T-cell (primary cell): ENCODE measurements at regions not wholly inside any gene's neighbourhood (a gene's known extent, or its start where the extent isn't known, plus 50 kb on each side); places are given as distances from the start of the nearest gene placed in this dataset.

ENCODE experiments used
- ATAC-seq, 4 experiments: fragments of 200-7000 bp in 3 of 4; fragments of 150-1000 bp in 1 of 4; cut with Tn5 transposase; replicated peaks in 1 of 4; 1 replicate in 3 of 4; 2 replicates in 1 of 4; pipeline ENCODE4 v1.10.0; 2021; ENCODE audit warnings: moderate library complexity in 3 of 4, mild to moderate bottlenecking in 2 of 4, moderate number of reproducible peaks in 1 of 4
- CTCF ChIA-PET, 2 donors: fragments of 300-600 bp; sonication (Branson Sonifier 250); formaldehyde crosslinking; loops; one replicate each; lab custom pipeline; 2022; ENCODE audit warnings: antibody characterized with exemption in 2 of 2; lab: Charles Lee
- POLR2A ChIA-PET, 2 donors: fragments of 300-600 bp; sonication (Branson Sonifier 250); formaldehyde crosslinking; loops; one replicate each; lab custom pipeline; 2022; ENCODE audit warnings: antibody characterized with exemption in 2 of 2; lab: Charles Lee
- DNase-seq, 35 experiments: peaks; one replicate each; pipeline versions ENCODE4 v3.0.0 to v3.0.0-alpha.2; 2013 to 2023
- H3K27ac ChIP-seq: one replicate; pipeline ENCODE4 v1.5.1; 2013; ENCODE audit warnings: low read length
- H3K27me3 ChIP-seq, 2 experiments: replicated peaks in 1 of 2; 1 replicate in 1 of 2; 2 replicates in 1 of 2; pipeline versions ENCODE4 v1.6.1 to v1.7.0; 2013; ENCODE audit warnings: low read length in 1 of 2, mixed read lengths in 1 of 2; ENCODE audit not compliant: control insufficient read depth in 2 of 2, insufficient read depth in 2 of 2; ENCODE audit errors: extremely low read depth in 1 of 2
- H3K36me3 ChIP-seq, 2 donors: 1 replicate in 1 of 2; 2 replicates in 1 of 2; pipeline versions ENCODE4 v1.6.1 to v1.7.0; 2013; ENCODE audit warnings: low read length in 1 of 2; ENCODE audit not compliant: control insufficient read depth in 2 of 2, insufficient read depth in 1 of 2; ENCODE audit errors: extremely low read depth in 1 of 2
- H3K4me1 ChIP-seq, 2 experiments: 1 replicate in 1 of 2; 2 replicates in 1 of 2; pipeline versions ENCODE4 v1.6.1 to v1.7.0; 2013; ENCODE audit warnings: low read length in 2 of 2, mixed read lengths in 1 of 2; ENCODE audit not compliant: insufficient read depth in 2 of 2, control insufficient read depth in 1 of 2; ENCODE audit errors: extremely low read depth in 1 of 2
- H3K4me3 ChIP-seq, 2 donors: 1 replicate in 1 of 2; 2 replicates in 1 of 2; pipeline versions ENCODE4 v1.5.1 to v1.7.0; 2013; ENCODE audit warnings: mild to moderate bottlenecking in 2 of 2, low read length in 1 of 2, moderate library complexity in 1 of 2; ENCODE audit not compliant: control insufficient read depth in 1 of 2; ENCODE audit errors: extremely low read depth in 1 of 2
- H3K9me3 ChIP-seq: 2 replicates; pipeline ENCODE4 v1.7.0; 2013
- H3K27ac Mint-ChIP-seq, 2 donors: one replicate each; pipeline ENCODE4 v1.8.0; 2020 to 2021; ENCODE audit warnings: mild to moderate bottlenecking in 2 of 2, mixed read lengths in 2 of 2
- H3K27me3 Mint-ChIP-seq, 2 donors: one replicate each; pipeline ENCODE4 v1.8.0; 2021 to 2022; ENCODE audit warnings: mixed read lengths in 2 of 2
- H3K36me3 Mint-ChIP-seq: one replicate; pipeline ENCODE4 v1.8.0; 2021; ENCODE audit warnings: mixed read lengths
- H3K4me1 Mint-ChIP-seq, 3 donors: one replicate each; pipeline ENCODE4 v1.8.0; 2020 to 2022; ENCODE audit warnings: mixed read lengths in 3 of 3, mild to moderate bottlenecking in 1 of 3
- H3K4me3 Mint-ChIP-seq, 3 donors: one replicate each; pipeline ENCODE4 v1.8.0; 2020 to 2022; ENCODE audit warnings: mild to moderate bottlenecking in 3 of 3, mixed read lengths in 3 of 3, moderate library complexity in 3 of 3
- H3K9me3 Mint-ChIP-seq, 3 donors: one replicate each; pipeline ENCODE4 v1.8.0; 2020 to 2022; ENCODE audit warnings: mixed read lengths in 3 of 3
- WGBS: methylation state at CpG from one replicate; pipeline ENCODE4 v1.1.5; 2013; ENCODE audit warnings: missing lambda C conversion rate; ENCODE audit not compliant: insufficient coverage; 5-methylcytosine and 5-hydroxymethylcytosine counted together

DNA sequence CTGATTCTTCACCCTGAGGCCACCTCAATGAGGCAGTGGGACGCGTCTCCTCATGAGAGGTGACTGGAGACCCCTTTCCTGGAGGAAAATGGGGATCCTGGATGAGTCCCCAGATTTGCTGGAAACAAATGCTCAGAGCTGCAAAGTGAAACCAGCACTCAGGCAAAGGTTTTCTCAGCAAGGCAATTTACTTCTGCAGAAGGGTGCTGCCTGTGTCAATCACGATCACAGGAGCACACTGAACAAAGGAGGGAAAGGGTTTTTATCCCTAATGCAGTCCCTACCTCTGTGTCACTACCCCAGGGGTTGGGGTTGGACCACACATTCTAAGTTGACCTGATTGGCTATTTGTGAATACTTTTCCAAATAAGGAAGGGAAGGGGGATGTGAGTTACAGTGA lies 69.9 kb upstream of the CDK20 start:
- ATAC-seq (no peak), DNase-seq (no peak)
- peaks cover 4% of the 10 kb centered on the region for H3K9me3 ChIP-seq
- no peaks in the 10 kb centered on the region for H3K36me3 Mint-ChIP-seq
- H3K27me3 ChIP-seq, result peaks cover 0 to 10% of the 10 kb centered on the region in 2 experiments
- H3K27ac ChIP-seq, result no peak overlapping the region
- POLR2A ChIA-PET, result no interaction called here
- H3K4me1 Mint-ChIP-seq, result peaks cover 0 to 1% (median 0%) of the 10 kb centered on the region in 3 donors
- no peak overlapping the region for H3K4me3 Mint-ChIP-seq
- H3K9me3 Mint-ChIP-seq, result peaks cover 9 to 19% (median 12%) of the 10 kb centered on the region in 3 donors
- CTCF ChIA-PET, result no interaction called here
- no peaks in the 10 kb centered on the region for H3K36me3 ChIP-seq
- WGBS, result 100% methylated on average over 2 of the region's 3 CpGs
- H3K4me1 ChIP-seq, result no peaks in the 10 kb centered on the region
- peaks cover 4 to 20% of the 10 kb centered on the region in 2 donors for H3K27me3 Mint-ChIP-seq
- no peak overlapping the region for H3K4me3 ChIP-seq
- H3K27ac Mint-ChIP-seq, result no peak overlapping the region

DNA sequence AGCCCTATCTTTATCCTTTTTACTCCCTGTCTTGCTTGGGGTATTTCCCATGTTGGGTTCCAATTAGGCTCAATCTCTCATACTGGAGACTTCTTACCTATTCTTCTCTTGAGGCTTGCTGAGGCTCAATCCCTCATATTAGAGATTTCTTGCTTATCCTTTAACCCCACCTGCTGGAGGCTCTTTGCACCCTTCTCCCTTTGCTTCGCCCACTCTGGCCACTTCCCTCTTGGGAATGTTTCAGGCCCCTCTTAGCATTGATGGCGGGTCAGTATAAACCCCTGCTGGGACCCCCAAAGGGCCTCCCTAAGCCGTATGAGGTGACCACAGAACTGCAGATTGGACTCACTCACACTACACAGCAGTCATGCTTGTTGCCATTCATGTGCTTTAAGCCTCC lies 69.3 kb upstream of the CDK20 start:
- no peak for ATAC-seq
- Histone ChIP-seq H3K4me3 (no peak overlapping the region), H3K27ac (no peak overlapping the region), H3K27me3 (peaks cover 0 to 10% of the 10 kb centered on the region in 2 experiments), H3K4me1 (no peaks in the 10 kb centered on the region), H3K9me3 (peaks cover 4% of the 10 kb centered on the region), H3K36me3 (no peaks in the 10 kb centered on the region)
- H3K4me1 Mint-ChIP-seq, result no peaks in the 10 kb centered on the region
- no peak overlapping the region for H3K4me3 Mint-ChIP-seq
- H3K36me3 Mint-ChIP-seq, result no peaks in the 10 kb centered on the region
- ChIA-PET POLR2A (no interaction called here), CTCF (no interaction called here)
- H3K9me3 Mint-ChIP-seq, result peaks cover 9 to 24% (median 12%) of the 10 kb centered on the region in 3 donors
- no peak for DNase-seq
- no peak overlapping the region for H3K27ac Mint-ChIP-seq
- WGBS, result 80% methylated on average over 3 of the region's 3 CpGs
- peaks cover 4 to 20% of the 10 kb centered on the region in 2 donors for H3K27me3 Mint-ChIP-seq

DNA sequence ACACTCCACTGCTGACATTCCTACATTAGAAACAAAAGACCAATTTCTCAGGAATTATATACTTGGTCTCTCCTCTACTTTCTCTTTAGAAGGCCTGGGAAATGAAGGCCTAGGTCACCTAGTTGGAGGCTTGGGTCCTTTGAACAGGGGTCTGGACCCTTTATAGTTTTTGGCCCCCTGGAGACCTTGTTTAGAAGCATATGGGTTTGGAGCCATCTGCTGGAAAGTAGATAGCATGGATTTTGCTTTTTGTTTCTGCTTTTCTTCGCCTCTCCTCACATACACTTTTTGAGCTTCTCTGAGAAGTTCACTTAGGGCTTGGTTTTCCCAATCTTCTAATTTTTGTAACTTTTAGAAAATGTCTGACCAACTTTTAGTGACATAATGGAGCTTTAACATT lies 67.1 kb upstream of the CDK20 start:
- DNase-seq, result no peak
- ChIA-PET CTCF (no interaction called here), POLR2A (no interaction called here)
- Mint-ChIP-seq H3K4me3 (no peak overlapping the region), H3K27me3 (peaks cover 4 to 15% of the 10 kb centered on the region in 2 donors), H3K27ac (no peak overlapping the region), H3K9me3 (peaks cover 16 to 39% (median 18%) of the 10 kb centered on the region in 3 donors), H3K4me1 (no peaks in the 10 kb centered on the region), H3K36me3 (no peaks in the 10 kb centered on the region)
- H3K27me3 ChIP-seq, result peaks cover 0 to 12% of the 10 kb centered on the region in 2 experiments
- H3K36me3 ChIP-seq, result no peaks in the 10 kb centered on the region
- H3K4me1 ChIP-seq, result no peaks in the 10 kb centered on the region
- no peak for ATAC-seq
- H3K9me3 ChIP-seq, result peaks cover 5% of the 10 kb centered on the region
- H3K4me3 ChIP-seq, result no peak overlapping the region
- no peak overlapping the region for H3K27ac ChIP-seq
- no CpG with 5 or more reads among the region's 1 CpG for WGBS

DNA sequence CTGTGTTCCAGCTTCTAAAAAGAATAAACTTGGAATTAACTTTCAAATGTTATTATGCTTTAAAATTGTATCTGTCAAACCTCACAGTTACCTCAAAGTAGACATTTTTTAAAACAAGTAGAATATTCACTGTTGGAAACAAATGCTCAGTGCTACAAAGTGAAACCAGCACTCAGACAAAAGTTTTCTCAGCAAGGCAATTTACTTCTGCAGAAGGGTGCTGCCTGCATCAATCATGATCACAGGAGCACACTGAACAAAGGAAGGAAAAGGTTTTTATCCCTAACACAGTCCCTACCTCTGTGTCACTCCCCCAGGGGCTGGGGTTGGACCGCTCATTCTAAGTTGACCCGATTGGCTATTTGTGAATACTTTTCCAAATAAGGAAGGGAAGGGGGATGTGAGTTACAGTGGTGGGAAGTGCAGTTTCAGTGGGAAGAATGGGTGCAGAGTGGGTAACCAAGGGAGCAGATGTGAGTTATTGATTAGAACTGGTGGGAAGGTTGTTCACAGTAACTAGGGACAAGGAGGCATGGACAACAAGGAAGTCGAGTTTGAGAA lies 63.0 kb upstream of the CDK20 start:
- H3K27me3 Mint-ChIP-seq, result peaks cover 4 to 13% of the 10 kb centered on the region in 2 donors
- POLR2A ChIA-PET, result no interaction called here
- no peak overlapping the region for H3K27ac ChIP-seq
- CTCF ChIA-PET, result no interaction called here
- H3K4me3 ChIP-seq, result no peak overlapping the region
- DNase-seq (no peak), ATAC-seq (no peak)
- peaks cover 2% of the 10 kb centered on the region for H3K9me3 ChIP-seq
- peaks cover 9 to 20% (median 9%) of the 10 kb centered on the region in 3 donors for H3K9me3 Mint-ChIP-seq
- H3K4me1 ChIP-seq, result no peaks in the 10 kb centered on the region
- no peak overlapping the region for H3K4me3 Mint-ChIP-seq
- H3K27ac Mint-ChIP-seq, result no peak overlapping the region
- whole genome bisulfite sequencing, result 100% methylated on average over 1 of the region's 3 CpGs
- no peaks in the 10 kb centered on the region for H3K36me3 Mint-ChIP-seq
- no peaks in the 10 kb centered on the region for H3K4me1 Mint-ChIP-seq
- no peaks in the 10 kb centered on the region for H3K36me3 ChIP-seq
- peaks cover 0 to 7% of the 10 kb centered on the region in 2 experiments for H3K27me3 ChIP-seq

DNA sequence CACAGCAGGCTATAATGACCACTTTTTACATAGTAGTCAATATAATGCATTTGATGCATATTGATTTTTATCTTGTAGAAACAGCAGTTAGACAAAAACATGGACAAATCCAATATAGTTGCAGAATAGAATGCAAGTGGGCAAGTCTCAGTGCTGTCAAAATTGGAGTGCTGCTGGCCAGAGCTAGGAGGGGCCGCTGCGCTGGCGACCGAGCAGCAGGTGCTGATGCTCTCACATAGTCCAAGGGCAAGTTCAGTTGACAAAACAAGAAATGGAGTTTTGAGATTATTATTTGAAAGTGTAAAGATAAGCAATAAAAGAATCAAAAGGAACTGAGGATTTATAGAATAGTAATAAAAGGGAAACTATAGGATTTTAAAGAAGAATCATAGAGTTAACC lies 60.6 kb upstream of the CDK20 start:
- H3K27ac ChIP-seq, result no peak overlapping the region
- H3K27ac Mint-ChIP-seq, result no peak overlapping the region
- POLR2A ChIA-PET, result no interaction called here
- DNase-seq (no peak), ATAC-seq (no peak)
- CTCF ChIA-PET, result no interaction called here
- H3K4me1 Mint-ChIP-seq, result no peaks in the 10 kb centered on the region
- H3K4me3 Mint-ChIP-seq, result no peak overlapping the region
- H3K9me3 ChIP-seq, result peaks cover 2% of the 10 kb centered on the region
- no peaks in the 10 kb centered on the region for H3K36me3 Mint-ChIP-seq
- peaks cover 0 to 9% of the 10 kb centered on the region in 2 experiments for H3K27me3 ChIP-seq
- peaks cover 9 to 20% (median 9%) of the 10 kb centered on the region in 3 donors for H3K9me3 Mint-ChIP-seq
- WGBS, result no CpG with 5 or more reads among the region's 4 CpGs
- no peak overlapping the region for H3K4me3 ChIP-seq
- no peaks in the 10 kb centered on the region for H3K36me3 ChIP-seq
- H3K4me1 ChIP-seq, result no peaks in the 10 kb centered on the region
- peaks cover 5 to 11% of the 10 kb centered on the region in 2 donors for H3K27me3 Mint-ChIP-seq

DNA sequence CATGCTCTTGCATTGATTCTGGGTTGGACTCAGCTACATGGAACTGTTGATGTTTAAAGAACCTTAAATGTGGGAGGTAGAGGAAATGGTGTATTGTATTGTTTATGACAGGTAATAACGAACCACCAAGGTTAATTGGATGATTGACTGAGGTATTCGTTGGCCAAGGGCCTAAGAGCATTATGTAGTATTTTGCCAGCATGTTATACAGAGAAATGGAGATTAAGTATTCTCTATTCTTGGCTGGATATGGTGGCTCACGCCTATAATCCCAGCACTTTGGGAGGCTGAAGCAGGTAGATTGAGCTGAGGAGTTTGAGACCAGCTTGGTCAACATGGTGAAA lies 59.0 kb upstream of the CDK20 start:
- ATAC-seq, result no peak
- Mint-ChIP-seq H3K4me3 (no peak overlapping the region), H3K27me3 (peaks cover 5 to 11% of the 10 kb centered on the region in 2 donors), H3K27ac (no peak overlapping the region), H3K9me3 (peaks cover 9 to 12% (median 9%) of the 10 kb centered on the region in 3 donors), H3K36me3 (no peaks in the 10 kb centered on the region), H3K4me1 (no peaks in the 10 kb centered on the region)
- Histone ChIP-seq H3K4me1 (no peaks in the 10 kb centered on the region), H3K27me3 (peaks cover 0 to 9% of the 10 kb centered on the region in 2 experiments), H3K27ac (no peak overlapping the region), H3K4me3 (no peak overlapping the region), H3K9me3 (peaks cover 2% of the 10 kb centered on the region), H3K36me3 (no peaks in the 10 kb centered on the region)
- POLR2A ChIA-PET, result no interaction called here
- no peak for DNase-seq
- CTCF ChIA-PET, result no interaction called here
- WGBS, result 68% methylated on average over 2 of the region's 3 CpGs

DNA sequence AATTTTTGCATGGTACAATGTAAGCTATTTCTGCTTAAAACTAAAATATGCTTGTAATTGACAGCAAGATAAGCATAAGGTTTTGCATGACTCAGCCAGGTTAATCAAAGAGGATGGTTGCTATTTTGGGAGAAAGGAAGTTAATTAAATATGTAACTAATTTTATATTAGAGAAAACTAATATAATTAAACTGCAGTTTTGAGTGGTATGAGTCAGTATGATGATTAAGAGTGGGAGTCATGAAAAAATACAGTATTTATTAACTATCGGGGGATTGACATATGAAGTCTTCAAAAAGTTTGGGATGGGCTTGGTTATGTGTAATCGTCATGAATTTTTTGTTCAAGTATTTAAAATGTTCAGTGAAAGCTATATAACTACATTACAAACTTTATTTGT lies 54.0 kb upstream of the CDK20 start:
- no peak overlapping the region for H3K4me3 Mint-ChIP-seq
- Histone ChIP-seq H3K27me3 (peaks cover 0 to 7% of the 10 kb centered on the region in 2 experiments), H3K4me3 (no peak overlapping the region), H3K27ac (no peak overlapping the region), H3K9me3 (no peaks in the 10 kb centered on the region), H3K4me1 (no peaks in the 10 kb centered on the region), H3K36me3 (no peaks in the 10 kb centered on the region)
- WGBS, result no CpG with 5 or more reads among the region's 2 CpGs
- H3K4me1 Mint-ChIP-seq, result no peaks in the 10 kb centered on the region
- no peak for DNase-seq
- peaks cover 7 to 9% of the 10 kb centered on the region in 2 donors for H3K27me3 Mint-ChIP-seq
- ChIA-PET CTCF (interaction anchor here in 1 of 2 donors (0.7 kb wide), 1 partner anchor 70 kb away, joined by 3 read pairs; no protein-coding TSS in a partner anchor), POLR2A (no interaction called here)
- no peaks in the 10 kb centered on the region for H3K9me3 Mint-ChIP-seq
- ATAC-seq, result no peak
- no peaks in the 10 kb centered on the region for H3K36me3 Mint-ChIP-seq
- H3K27ac Mint-ChIP-seq, result no peak overlapping the region
